ENCODE measurements at regions not wholly inside any gene's neighbourhood (a gene's known extent, or its start where the extent isn't known, plus 50 kb on each side); places are given as distances from the start of the nearest gene placed in this dataset.

GRCh38 chr4:63563288-63564014 lies 845.8 kb downstream of the TECRL start:
- no peaks in the 10 kb centered on the region for H3K4me1 ChIP-seq (ENCODE audit: control insufficient read depth in 2 of 3, insufficient read depth in 2 of 3, low read depth in 1 of 3, low read length in 3 of 3)

DNA sequence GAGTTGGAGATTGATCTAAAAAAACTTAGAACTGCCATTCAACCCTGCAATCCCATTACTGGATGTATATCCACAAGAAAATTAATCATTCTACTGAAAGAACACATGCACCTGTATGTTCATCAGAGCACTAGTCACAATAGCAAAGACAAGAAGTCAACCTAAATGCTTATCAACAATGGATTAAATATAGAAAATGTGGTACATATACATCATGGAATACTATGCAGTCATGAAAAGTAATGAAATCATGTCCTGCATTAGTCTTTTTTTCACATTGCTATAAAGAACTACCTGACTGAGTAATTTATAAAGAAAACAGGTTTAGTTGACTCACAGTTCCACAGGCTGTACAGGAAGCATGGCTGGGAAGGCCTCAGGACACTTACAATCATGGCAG lies 850.5 kb downstream of the TECRL start:
- no peak for TF ChIP-seq CTCF (IDR thresholded peaks at IDR 0.05; ENCODE audit: borderline replicate concordance, extremely low read depth, insufficient read depth)
- Histone ChIP-seq H3K27ac (ENCODE audit: low read depth in 2 of 2, low read length in 2 of 2) (no peak overlapping the region), H3K4me1 (ENCODE audit: control insufficient read depth in 2 of 3, insufficient read depth in 2 of 3, low read depth in 1 of 3, low read length in 3 of 3) (no peaks in the 10 kb centered on the region), H3K36me3 (ENCODE audit: control insufficient read depth in 2 of 3, insufficient read depth in 3 of 3, low read length in 3 of 3) (no peaks in the 10 kb centered on the region), H3K4me3 (ENCODE audit: low read length in 3 of 3) (no peak overlapping the region), H3K27me3 (ENCODE audit: control insufficient read depth, insufficient read depth, low read length) (no peaks in the 10 kb centered on the region), H3K9me3 (ENCODE audit: control insufficient read depth in 2 of 3, insufficient read depth in 1 of 3, low read length in 3 of 3) (no peaks in the 10 kb centered on the region), H3K9ac (ENCODE audit: low read length in 3 of 3) (no peak overlapping the region)
- no peak for FAIRE-seq
- DNase-seq, result no peak
- intact Hi-C loops (cut with DNase I), result no loop called here

More at GRCh38 chr4:63563288-63564014, 845.8 kb downstream of the TECRL start:
- H3K9ac ChIP-seq (ENCODE audit: low read length in 3 of 3), result no peak overlapping the region
- intact Hi-C loops (cut with DNase I), result no loop called here
- no peaks in the 10 kb centered on the region for H3K27me3 ChIP-seq (ENCODE audit: control insufficient read depth, insufficient read depth, low read length)
- no peak overlapping the region for H3K27ac ChIP-seq (ENCODE audit: low read depth in 2 of 2, low read length in 2 of 2)
- DNase-seq (peak in 2 of 5 donors; percentile 30 to 47), FAIRE-seq (no peak)
- peaks cover 0 to 4% (median 0%) of the 10 kb centered on the region in 3 donors for H3K9me3 ChIP-seq (ENCODE audit: control insufficient read depth in 2 of 3, insufficient read depth in 1 of 3, low read length in 3 of 3)
- no peak for TF ChIP-seq CTCF (IDR thresholded peaks at IDR 0.05; ENCODE audit: borderline replicate concordance, extremely low read depth, insufficient read depth)
- H3K36me3 ChIP-seq (ENCODE audit: control insufficient read depth in 2 of 3, insufficient read depth in 3 of 3, low read length in 3 of 3), result no peaks in the 10 kb centered on the region
- H3K4me3 ChIP-seq (ENCODE audit: low read length in 3 of 3), result no peak overlapping the region

DNA sequence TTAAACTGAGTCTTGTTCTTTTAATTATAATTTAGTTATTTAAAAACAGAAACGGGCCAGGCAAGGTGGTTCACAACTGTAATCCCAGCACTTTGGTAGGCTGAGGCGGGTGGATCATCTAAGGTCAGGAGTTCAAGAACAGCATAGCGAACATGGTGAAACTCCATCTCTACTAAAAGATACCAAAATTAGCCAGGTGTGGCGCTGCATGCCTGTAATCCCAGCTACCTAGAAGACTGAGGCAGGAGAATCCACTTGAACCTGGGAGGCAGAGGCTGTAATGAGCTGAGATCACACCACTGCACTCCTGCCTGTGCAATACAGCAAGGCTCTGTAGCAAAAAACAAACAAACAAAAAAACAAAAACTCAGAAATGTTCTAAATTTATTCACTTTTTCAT lies 852.9 kb downstream of the TECRL start:
- no peaks in the 10 kb centered on the region for H3K4me1 ChIP-seq (ENCODE audit: control insufficient read depth in 2 of 3, insufficient read depth in 2 of 3, low read depth in 1 of 3, low read length in 3 of 3)
- H3K27ac ChIP-seq (ENCODE audit: low read depth in 2 of 2, low read length in 2 of 2), result no peak overlapping the region
- no peaks in the 10 kb centered on the region for H3K9me3 ChIP-seq (ENCODE audit: control insufficient read depth in 2 of 3, insufficient read depth in 1 of 3, low read length in 3 of 3)
- DNase-seq (no peak), FAIRE-seq (no peak)
- H3K9ac ChIP-seq (ENCODE audit: low read length in 3 of 3), result no peak overlapping the region
- no peaks in the 10 kb centered on the region for H3K36me3 ChIP-seq (ENCODE audit: control insufficient read depth in 2 of 3, insufficient read depth in 3 of 3, low read length in 3 of 3)
- intact Hi-C loops (cut with DNase I), result no loop called here
- TF ChIP-seq CTCF (IDR thresholded peaks at IDR 0.05; ENCODE audit: borderline replicate concordance, extremely low read depth, insufficient read depth), result no peak
- H3K27me3 ChIP-seq (ENCODE audit: control insufficient read depth, insufficient read depth, low read length), result no peaks in the 10 kb centered on the region
- H3K4me3 ChIP-seq (ENCODE audit: low read length in 3 of 3), result no peak overlapping the region

- no peak overlapping the region for H3K27ac ChIP-seq (ENCODE audit: low read depth in 2 of 2, low read length in 2 of 2)
- H3K9ac ChIP-seq (ENCODE audit: low read length in 3 of 3), result no peak overlapping the region
- H3K9me3 ChIP-seq (ENCODE audit: control insufficient read depth in 2 of 3, insufficient read depth in 1 of 3, low read length in 3 of 3), result no peaks in the 10 kb centered on the region
- intact Hi-C loops (cut with DNase I), result no loop called here
- TF ChIP-seq CTCF (IDR thresholded peaks at IDR 0.05; ENCODE audit: borderline replicate concordance, extremely low read depth, insufficient read depth), result no peak
- DNase-seq (no peak), FAIRE-seq (no peak)
- no peaks in the 10 kb centered on the region for H3K4me1 ChIP-seq (ENCODE audit: control insufficient read depth in 2 of 3, insufficient read depth in 2 of 3, low read depth in 1 of 3, low read length in 3 of 3)
- no peaks in the 10 kb centered on the region for H3K27me3 ChIP-seq (ENCODE audit: control insufficient read depth, insufficient read depth, low read length)
- H3K4me3 ChIP-seq (ENCODE audit: low read length in 3 of 3), result no peak overlapping the region
- H3K36me3 ChIP-seq (ENCODE audit: control insufficient read depth in 2 of 3, insufficient read depth in 3 of 3, low read length in 3 of 3), result no peaks in the 10 kb centered on the region
These were observed 856.1 kb downstream of the TECRL start for GRCh38 chr4:63553123-63553522.
